ENCODE measurements at regions not wholly inside any gene's neighbourhood (a gene's known extent, or its start where the extent isn't known, plus 50 kb on each side); places are given as distances from the start of the nearest gene placed in this dataset.

GRCh38 chr6:8207869-8208191 is 105.5 kb upstream of the EEF1E1 start:
- Histone ChIP-seq H3K27me3 (ENCODE audit: insufficient read depth) (no peaks in the 10 kb centered on the region), H3K4me2 (no peak overlapping the region), H3K4me3 (no peak overlapping the region), H3K27ac (ENCODE audit: low read depth) (no peak overlapping the region), H3F3A (replicated peaks; ENCODE audit: low read depth) (no peaks in the 10 kb centered on the region), H3K4me1 (ENCODE audit: insufficient read depth) (no peaks in the 10 kb centered on the region), H4K20me1 (replicated peaks; ENCODE audit: insufficient read depth) (no peaks in the 10 kb centered on the region), H2AFZ (peak overlapping the region; percentile 66; the same call in 1 of the 2 replicates), H3K79me2 (replicated peaks; ENCODE audit: insufficient read depth) (no peaks in the 10 kb centered on the region), H3K36me3 (ENCODE audit: insufficient read depth) (no peaks in the 10 kb centered on the region), H3K9me2 (ENCODE audit: insufficient read depth) (no peaks in the 10 kb centered on the region)
- Mint-ChIP-seq H3K27ac (no peak overlapping the region), H3K9me3 (no peaks in the 10 kb centered on the region), H3K4me1 (peaks cover 8% of the 10 kb centered on the region; the same call in 2 of the 3 replicates), H3K27me3 (ENCODE audit: insufficient read depth, low read depth, poor library complexity) (peaks cover 4% of the 10 kb centered on the region), H3K4me3 (no peak overlapping the region), H3K36me3 (ENCODE audit: low read depth) (no peaks in the 10 kb centered on the region)
- no peak for ATAC-seq
- TF ChIP-seq ZNF331 (CRISPR knock-in tag; IDR thresholded peaks at IDR 0.05; ENCODE audit: low read depth) (no peak), CTCF (conservative IDR thresholded peaks at IDR 0.05; ENCODE audit: low read depth in 2 of 2) (no peak), ETS1 (IDR thresholded peaks at IDR 0.05) (no peak), STAT1 (IDR thresholded peaks at IDR 0.05; ENCODE audit: unreplicated experiment) (no peak), ZNF462 (CRISPR knock-in tag; IDR thresholded peaks at IDR 0.05) (no peak), CREB1 (CRISPR knock-in tag; IDR thresholded peaks at IDR 0.05; ENCODE audit: low read depth) (no peak), REST (IDR thresholded peaks at IDR 0.05; ENCODE audit: unreplicated experiment) (no peak), POLR2AphosphoS5 (IDR thresholded peaks at IDR 0.05; ENCODE audit: low read depth) (no peak), ZNF114 (CRISPR knock-in tag; IDR thresholded peaks at IDR 0.05) (no peak), NANOG (IDR thresholded peaks at IDR 0.05; ENCODE audit: borderline replicate concordance) (no peak), EZH2 (IDR thresholded peaks at IDR 0.05; ENCODE audit: low read depth, unreplicated experiment) (no peak), EZH2phosphoT487 (IDR thresholded peaks at IDR 0.05; ENCODE audit: unreplicated experiment) (no peak), JUNB (IDR thresholded peaks at IDR 0.05; ENCODE audit: unreplicated experiment) (no peak)
- no peak for DNase-seq (ENCODE audit: low spot score)

Data from GM23338 (cell line).